HL-60 (cell line): ENCODE measurements at regions not wholly inside any gene's neighbourhood (a gene's known extent, or its start where the extent isn't known, plus 50 kb on each side); places are given as distances from the start of the nearest gene placed in this dataset.

ENCODE experiments used
- DNase-seq, 2 experiments: peaks; one replicate each; pipeline ENCODE4 v3.0.0-alpha.2; 2010 to 2020; ENCODE audit warnings: low read depth in 1 of 2, low spot score in 1 of 2
- H3K27ac ChIP-seq: fragments of 250-450 bp; sonication (Bioruptor Pico); replicated peaks from 2 replicates; pipeline ENCODE4 v1.5.1; 2020; ENCODE audit warnings: mild to moderate bottlenecking, moderate library complexity
- H3K27me3 ChIP-seq: fragments of 250-450 bp; sonication (Bioruptor Pico); 2 replicates; pipeline ENCODE4 v1.5.1; 2021; ENCODE audit warnings: mild to moderate bottlenecking, moderate library complexity; ENCODE audit not compliant: insufficient read depth, poor library complexity, severe bottlenecking
- H3K4me3 ChIP-seq: replicated peaks from 2 replicates; pipeline ENCODE4 v1.5.1; 2011; ENCODE audit warnings: mild to moderate bottlenecking, control low read depth, low read length; ENCODE audit not compliant: insufficient read depth
- CTCF ChIP-seq: IDR thresholded peaks from one replicate; pipeline ENCODE4 v1.5.1; 2011; ENCODE audit warnings: low read length, control low read depth, inconsistent platforms; ENCODE audit not compliant: insufficient read depth
- GABPA ChIP-seq: IDR thresholded peaks from 2 replicates; pipeline ENCODE4 v1.6.1; 2012; ENCODE audit warnings: low read depth
- POLR2AphosphoS5 ChIP-seq: IDR thresholded peaks from 2 replicates; pipeline ENCODE4 v1.6.1; 2012; ENCODE audit warnings: low read depth
- REST ChIP-seq: IDR thresholded peaks from 2 replicates; pipeline ENCODE4 v1.6.1; 2012; ENCODE audit warnings: low read depth; ENCODE audit not compliant: insufficient replicate concordance
- SPI1 ChIP-seq: IDR thresholded peaks from 2 replicates; pipeline ENCODE4 v1.6.1; 2012; ENCODE audit warnings: low read depth, mild to moderate bottlenecking, borderline replicate concordance

DNA sequence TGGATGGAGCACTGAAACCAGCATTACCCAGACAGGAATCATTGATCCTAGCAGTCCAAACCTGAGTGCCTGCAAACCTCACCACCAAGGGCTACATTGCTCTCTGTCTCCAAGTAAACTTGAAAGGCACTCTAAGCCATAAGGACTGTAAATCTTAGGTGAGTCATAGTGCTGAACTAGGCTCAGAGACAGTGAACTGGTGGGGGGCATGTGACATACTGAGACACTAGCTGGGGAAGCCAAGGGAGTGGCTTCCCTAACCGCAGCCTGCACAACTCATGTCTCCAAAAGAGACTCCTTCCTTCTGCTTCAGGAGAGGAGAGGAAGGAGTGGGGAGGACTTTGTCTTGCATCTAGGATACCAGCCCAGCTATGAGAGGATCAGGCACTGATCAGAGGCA lies 235.5 kb upstream of the ACTRT1 start:
- no peaks in the 10 kb centered on the region for H3K27me3 ChIP-seq
- no peak overlapping the region for H3K4me3 ChIP-seq
- TF ChIP-seq POLR2AphosphoS5 = no peak
- no peak for TF ChIP-seq REST
- no peak for TF ChIP-seq SPI1
- TF ChIP-seq CTCF = no peak
- no peak for TF ChIP-seq GABPA
- no peak for DNase-seq
- no peak overlapping the region for H3K27ac ChIP-seq

DNA sequence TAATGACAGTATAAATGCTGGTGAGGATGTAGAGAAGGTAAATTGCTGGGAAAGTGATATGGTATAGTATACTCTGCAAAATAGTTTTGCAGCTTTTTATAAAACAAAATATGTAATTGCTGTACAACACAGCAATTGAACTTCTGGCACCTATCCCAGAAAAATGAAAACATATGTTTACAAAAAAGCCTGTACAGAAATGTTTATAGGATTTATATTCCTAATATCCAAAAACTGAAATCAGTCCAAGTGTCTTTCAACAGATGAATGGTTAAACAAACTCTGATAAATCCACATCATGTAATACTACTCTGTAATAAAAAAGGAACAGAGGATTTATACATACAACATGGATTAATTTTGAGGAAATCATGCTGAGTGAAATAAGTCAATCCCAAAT lies 198.4 kb upstream of the ACTRT1 start:
- DNase-seq = no peak
- Histone ChIP-seq H3K27me3 (no peaks in the 10 kb centered on the region), H3K27ac (no peak overlapping the region), H3K4me3 (no peak overlapping the region)
- no peak for TF ChIP-seq CTCF
- no peak for TF ChIP-seq REST
- no peak for TF ChIP-seq POLR2AphosphoS5
- no peak for TF ChIP-seq GABPA
- TF ChIP-seq SPI1 = no peak

- H3K27me3 ChIP-seq = no peaks in the 10 kb centered on the region
- no peak overlapping the region for H3K4me3 ChIP-seq
These were observed 164.2 kb upstream of the ACTRT1 start for GRCh38 chrX:128216364-128216763.

More at GRCh38 chrX:128216364-128216763, 164.2 kb upstream of the ACTRT1 start:
- no peak overlapping the region for H3K27ac ChIP-seq
- TF ChIP-seq GABPA (no peak), CTCF (no peak), REST (no peak), POLR2AphosphoS5 (no peak), SPI1 (no peak)
- DNase-seq = no peak
